ENCODE measurements at regions not wholly inside any gene's neighbourhood (a gene's known extent, or its start where the extent isn't known, plus 50 kb on each side); places are given as distances from the start of the nearest gene placed in this dataset.
"Not testable (repeated sequence)": the region's sequence is repeated elsewhere in the genome, so short reads cannot be mapped to it uniquely, and the experiment has no call there.

DNA sequence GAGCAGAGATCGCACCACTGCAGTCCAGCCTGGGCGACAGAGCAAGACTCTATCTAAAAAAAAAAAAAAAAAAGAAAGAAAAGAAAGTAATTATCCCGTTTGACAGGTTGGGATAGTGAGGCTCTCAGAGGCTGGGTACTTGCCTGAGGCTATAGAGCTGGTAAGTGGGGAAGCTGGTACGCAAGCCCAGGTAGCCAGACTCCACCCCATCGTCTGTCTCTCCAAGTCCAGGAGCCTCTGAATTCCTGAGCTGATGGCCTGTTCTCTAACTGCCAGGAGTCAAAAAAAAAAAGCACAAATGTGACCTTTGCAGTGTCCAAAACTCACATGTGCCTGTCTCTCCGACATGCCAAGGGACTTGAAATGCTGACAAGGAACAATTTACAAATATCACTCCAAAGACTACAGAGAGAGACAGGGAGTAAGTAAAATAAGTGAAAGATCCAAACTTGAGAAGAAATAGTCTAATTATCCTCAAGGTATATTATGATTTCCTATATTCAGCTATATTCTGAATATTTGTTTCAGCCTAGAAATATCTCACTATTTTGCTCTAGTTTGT lies 109.1 kb upstream of the SCAF8 start:
- no peak for ATAC-seq
- intact Hi-C loops (cut with DNase I; ENCODE audit: low total_unique reads), result no loop called here

DNA sequence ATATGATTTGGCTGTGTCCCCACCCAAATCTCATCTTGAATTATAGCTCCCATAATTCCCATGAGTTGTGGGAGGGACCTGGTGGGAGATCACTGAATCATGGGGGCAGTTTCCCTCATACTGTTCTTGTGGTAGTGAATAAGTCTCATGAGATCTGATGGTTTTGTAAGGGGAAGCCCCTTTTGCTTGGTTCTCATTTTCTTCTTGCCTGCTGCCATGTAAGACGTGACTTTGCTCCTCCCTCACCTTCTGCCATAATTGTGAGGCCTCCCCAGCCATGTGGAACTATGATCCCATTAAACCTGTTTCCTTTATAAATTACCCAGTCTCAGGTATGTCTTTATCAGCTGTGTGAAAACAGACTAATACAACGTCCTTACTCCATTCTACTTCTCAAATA lies 108.5 kb upstream of the SCAF8 start:
- H3K4me3 ChIP-seq; intact Hi-C loops (cut with DNase I; ENCODE audit: low total_unique reads); DNase-seq: not testable (repeated sequence)

More for the DNA sequence above, 109.1 kb upstream of the SCAF8 start:
- H3K27me3 ChIP-seq, result no peaks in the 10 kb centered on the region
- in situ Hi-C loops (cut with MboI; ENCODE audit: low sequenced_read_pairs in 4 of 4), result no loop called here
- no peaks in the 10 kb centered on the region for H3K4me1 ChIP-seq
- no peak for DNase-seq
- H3K27ac ChIP-seq, result no peak overlapping the region
- H3K9me3 ChIP-seq, result no peaks in the 10 kb centered on the region
- no peak for TF ChIP-seq POLR2A (IDR thresholded peaks at IDR 0.05)
- TF ChIP-seq, protein P1, sequence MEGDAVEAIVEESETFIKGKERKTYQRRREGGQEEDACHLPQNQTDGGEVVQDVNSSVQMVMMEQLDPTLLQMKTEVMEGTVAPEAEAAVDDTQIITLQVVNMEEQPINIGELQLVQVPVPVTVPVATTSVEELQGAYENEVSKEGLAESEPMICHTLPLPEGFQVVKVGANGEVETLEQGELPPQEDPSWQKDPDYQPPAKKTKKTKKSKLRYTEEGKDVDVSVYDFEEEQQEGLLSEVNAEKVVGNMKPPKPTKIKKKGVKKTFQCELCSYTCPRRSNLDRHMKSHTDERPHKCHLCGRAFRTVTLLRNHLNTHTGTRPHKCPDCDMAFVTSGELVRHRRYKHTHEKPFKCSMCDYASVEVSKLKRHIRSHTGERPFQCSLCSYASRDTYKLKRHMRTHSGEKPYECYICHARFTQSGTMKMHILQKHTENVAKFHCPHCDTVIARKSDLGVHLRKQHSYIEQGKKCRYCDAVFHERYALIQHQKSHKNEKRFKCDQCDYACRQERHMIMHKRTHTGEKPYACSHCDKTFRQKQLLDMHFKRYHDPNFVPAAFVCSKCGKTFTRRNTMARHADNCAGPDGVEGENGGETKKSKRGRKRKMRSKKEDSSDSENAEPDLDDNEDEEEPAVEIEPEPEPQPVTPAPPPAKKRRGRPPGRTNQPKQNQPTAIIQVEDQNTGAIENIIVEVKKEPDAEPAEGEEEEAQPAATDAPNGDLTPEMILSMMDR (IDR thresholded peaks at IDR 0.05 in 4 of 5, conservative IDR thresholded peaks at IDR 0.05 in 1 of 5), result no peak
- H3K4me3 ChIP-seq, result no peak overlapping the region
- H3K36me3 ChIP-seq, result no peaks in the 10 kb centered on the region

DNA sequence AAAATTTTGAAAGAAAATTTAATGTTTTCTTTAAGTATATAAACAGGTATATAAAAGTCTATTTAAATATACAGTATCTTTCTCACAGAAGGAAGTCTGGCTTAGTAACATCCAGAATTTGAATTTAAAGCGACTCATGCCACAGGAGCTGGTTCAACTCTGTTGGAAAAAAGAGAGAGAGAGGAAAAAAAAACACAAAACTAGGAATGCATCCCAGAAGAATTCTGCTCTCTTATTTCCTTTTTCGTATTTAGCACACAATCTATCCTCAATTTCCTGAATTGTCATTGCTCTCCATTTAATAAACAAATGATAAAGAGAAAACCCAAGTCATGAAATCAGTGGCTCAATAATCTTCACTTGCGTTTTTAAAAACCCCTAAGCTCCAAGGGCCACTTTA lies 107.5 kb upstream of the SCAF8 start:
- H3K4me1 ChIP-seq, result no peaks in the 10 kb centered on the region
- DNase-seq, result no peak
- no peak overlapping the region for H3K4me3 ChIP-seq
- ATAC-seq, result no peak
- in situ Hi-C loops (cut with MboI; ENCODE audit: low sequenced_read_pairs in 4 of 4), result no loop called here
- H3K36me3 ChIP-seq, result no peaks in the 10 kb centered on the region
- no peak overlapping the region for H3K27ac ChIP-seq
- no peak for TF ChIP-seq POLR2A (IDR thresholded peaks at IDR 0.05)
- TF ChIP-seq, protein P1 (IDR thresholded peaks at IDR 0.05 in 4 of 5, conservative IDR thresholded peaks at IDR 0.05 in 1 of 5), result no peak
- no peaks in the 10 kb centered on the region for H3K9me3 ChIP-seq
- intact Hi-C loops (cut with DNase I; ENCODE audit: low total_unique reads), result no loop called here
- H3K27me3 ChIP-seq, result no peaks in the 10 kb centered on the region

More for the DNA sequence above, 108.5 kb upstream of the SCAF8 start:
- H3K9me3 ChIP-seq; H3K27ac ChIP-seq; H3K4me1 ChIP-seq; in situ Hi-C loops (cut with MboI; ENCODE audit: low sequenced_read_pairs in 4 of 4); H3K36me3 ChIP-seq; ATAC-seq; H3K27me3 ChIP-seq: not testable (repeated sequence)

DNA sequence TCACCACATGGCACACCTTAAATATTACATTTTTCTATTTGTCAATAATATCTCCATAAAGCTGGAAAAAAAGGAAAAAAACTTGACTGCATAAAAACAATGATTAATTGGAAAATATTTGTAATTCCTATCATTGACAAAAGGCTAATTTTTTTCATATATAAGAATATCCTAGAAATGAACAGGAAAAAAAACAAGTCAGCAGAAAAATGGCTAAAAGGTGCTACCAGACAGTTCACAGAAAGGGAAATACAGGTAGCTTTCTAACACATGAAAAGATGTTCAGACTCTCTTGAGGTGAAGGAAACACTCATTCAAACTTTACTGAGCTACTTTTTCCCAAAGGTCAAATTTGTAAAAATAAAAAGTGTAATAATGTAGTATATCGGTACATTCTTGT lies 104.1 kb upstream of the SCAF8 start:
- Histone ChIP-seq H3K9me3 (no peaks in the 10 kb centered on the region), H3K4me3 (no peak overlapping the region), H3K4me1 (no peaks in the 10 kb centered on the region), H3K36me3 (no peaks in the 10 kb centered on the region), H3K27ac (no peak overlapping the region), H3K27me3 (no peaks in the 10 kb centered on the region)
- in situ Hi-C loops (cut with MboI; ENCODE audit: low sequenced_read_pairs in 4 of 4), result no loop called here
- DNase-seq, result no peak
- intact Hi-C loops (cut with DNase I; ENCODE audit: low total_unique reads), result no loop called here
- ATAC-seq, result no peak
- no peak for TF ChIP-seq POLR2A (IDR thresholded peaks at IDR 0.05)
- TF ChIP-seq, protein P1 (IDR thresholded peaks at IDR 0.05 in 4 of 5, conservative IDR thresholded peaks at IDR 0.05 in 1 of 5), result no peak

DNA sequence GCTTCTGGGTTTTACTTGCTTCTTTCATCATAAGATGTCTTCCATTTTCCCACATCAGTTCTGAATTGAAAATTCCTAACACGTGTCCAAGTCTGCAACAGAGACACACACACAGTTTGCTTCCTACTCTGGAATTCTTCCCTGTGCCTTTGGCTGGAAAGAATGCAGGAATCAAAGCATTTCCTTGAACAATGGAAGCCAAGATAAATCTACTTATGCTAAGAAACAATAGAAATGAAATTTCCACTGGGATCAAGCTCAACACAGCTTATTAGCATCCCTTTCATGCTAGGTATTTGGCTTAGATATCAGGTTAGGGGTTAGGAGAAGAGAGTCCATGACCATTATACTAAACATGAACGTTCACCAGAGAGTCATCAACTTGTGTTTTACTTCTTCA lies 101.1 kb upstream of the SCAF8 start:
- intact Hi-C loops (cut with DNase I; ENCODE audit: low total_unique reads) (no loop called here), in situ Hi-C loops (cut with MboI; ENCODE audit: low sequenced_read_pairs in 4 of 4) (no loop called here)
- TF ChIP-seq, protein P1 (IDR thresholded peaks at IDR 0.05 in 4 of 5, conservative IDR thresholded peaks at IDR 0.05 in 1 of 5), result no peak
- no peak for TF ChIP-seq POLR2A (IDR thresholded peaks at IDR 0.05)
- Histone ChIP-seq H3K27ac (no peak overlapping the region), H3K27me3 (no peaks in the 10 kb centered on the region), H3K36me3 (no peaks in the 10 kb centered on the region), H3K9me3 (no peaks in the 10 kb centered on the region), H3K4me1 (no peaks in the 10 kb centered on the region), H3K4me3 (no peak overlapping the region)
- ATAC-seq, result no peak
- DNase-seq, result no peak
